Epithelial cell of esophagus (primary cell): ENCODE measurements at regions not wholly inside any gene's neighbourhood (a gene's known extent, or its start where the extent isn't known, plus 50 kb on each side); places are given as distances from the start of the nearest gene placed in this dataset.
"Not testable (repeated sequence)": the region's sequence is repeated elsewhere in the genome, so short reads cannot be mapped to it uniquely, and the experiment has no call there.

Experiments
- DNase-seq: peaks from one replicate; pipeline ENCODE4 v3.0.0; 2010; ENCODE audit warnings: low read depth
- H3K4me3 ChIP-seq: 2 replicates; pipeline ENCODE4 v1.5.1; 2011; ENCODE audit warnings: mild to moderate bottlenecking, low read length, control low read depth
- TF ChIP-seq, protein P1 (sequence below): IDR thresholded peaks from 2 replicates; pipeline ENCODE4 v1.5.1; 2011; ENCODE audit warnings: low read depth, mild to moderate bottlenecking, low read length, control low read depth, inconsistent platforms; ENCODE audit not compliant: insufficient read depth; ENCODE audit errors: missing control alignments

- DNase-seq = peak; percentile 91
- TF ChIP-seq, protein P1, sequence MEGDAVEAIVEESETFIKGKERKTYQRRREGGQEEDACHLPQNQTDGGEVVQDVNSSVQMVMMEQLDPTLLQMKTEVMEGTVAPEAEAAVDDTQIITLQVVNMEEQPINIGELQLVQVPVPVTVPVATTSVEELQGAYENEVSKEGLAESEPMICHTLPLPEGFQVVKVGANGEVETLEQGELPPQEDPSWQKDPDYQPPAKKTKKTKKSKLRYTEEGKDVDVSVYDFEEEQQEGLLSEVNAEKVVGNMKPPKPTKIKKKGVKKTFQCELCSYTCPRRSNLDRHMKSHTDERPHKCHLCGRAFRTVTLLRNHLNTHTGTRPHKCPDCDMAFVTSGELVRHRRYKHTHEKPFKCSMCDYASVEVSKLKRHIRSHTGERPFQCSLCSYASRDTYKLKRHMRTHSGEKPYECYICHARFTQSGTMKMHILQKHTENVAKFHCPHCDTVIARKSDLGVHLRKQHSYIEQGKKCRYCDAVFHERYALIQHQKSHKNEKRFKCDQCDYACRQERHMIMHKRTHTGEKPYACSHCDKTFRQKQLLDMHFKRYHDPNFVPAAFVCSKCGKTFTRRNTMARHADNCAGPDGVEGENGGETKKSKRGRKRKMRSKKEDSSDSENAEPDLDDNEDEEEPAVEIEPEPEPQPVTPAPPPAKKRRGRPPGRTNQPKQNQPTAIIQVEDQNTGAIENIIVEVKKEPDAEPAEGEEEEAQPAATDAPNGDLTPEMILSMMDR = no peak
- H3K4me3 ChIP-seq = no peak overlapping the region
Measured at GRCh38 chr7:46754140-46754720, 827.7 kb downstream of the TNS3 start.

GRCh38 chr7:46753662-46754061 lies 828.2 kb downstream of the TNS3 start:
- no peak overlapping the region for H3K4me3 ChIP-seq

DNA sequence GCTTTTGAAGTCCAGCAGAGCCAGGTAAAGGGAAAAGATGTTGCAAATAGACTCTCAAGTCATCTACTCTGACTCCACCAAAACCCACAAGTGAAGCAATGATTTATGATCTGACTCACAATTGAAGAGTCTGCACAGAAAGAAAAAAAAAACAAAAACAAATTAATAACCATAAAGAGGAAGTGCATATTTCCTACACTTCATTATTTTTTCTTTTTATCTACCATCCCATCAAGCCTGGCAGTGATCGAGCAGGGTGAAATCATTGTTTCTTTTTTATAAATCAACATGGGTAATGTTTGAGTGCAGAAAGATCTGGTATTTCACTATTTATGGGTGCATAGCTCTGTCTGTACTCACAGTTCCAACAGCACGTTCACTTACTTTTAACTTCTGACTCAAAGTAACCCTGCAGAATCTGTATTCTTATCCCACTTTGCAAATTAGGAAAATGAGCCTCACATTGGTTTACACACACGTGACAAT lies 829.0 kb downstream of the TNS3 start:
- DNase-seq = peak; percentile 86
- TF ChIP-seq, protein P1 = no peak
- no peak overlapping the region for H3K4me3 ChIP-seq

More at GRCh38 chr7:46753662-46754061, 828.2 kb downstream of the TNS3 start:
- no peak for DNase-seq
- TF ChIP-seq, protein P1 = no peak

DNA sequence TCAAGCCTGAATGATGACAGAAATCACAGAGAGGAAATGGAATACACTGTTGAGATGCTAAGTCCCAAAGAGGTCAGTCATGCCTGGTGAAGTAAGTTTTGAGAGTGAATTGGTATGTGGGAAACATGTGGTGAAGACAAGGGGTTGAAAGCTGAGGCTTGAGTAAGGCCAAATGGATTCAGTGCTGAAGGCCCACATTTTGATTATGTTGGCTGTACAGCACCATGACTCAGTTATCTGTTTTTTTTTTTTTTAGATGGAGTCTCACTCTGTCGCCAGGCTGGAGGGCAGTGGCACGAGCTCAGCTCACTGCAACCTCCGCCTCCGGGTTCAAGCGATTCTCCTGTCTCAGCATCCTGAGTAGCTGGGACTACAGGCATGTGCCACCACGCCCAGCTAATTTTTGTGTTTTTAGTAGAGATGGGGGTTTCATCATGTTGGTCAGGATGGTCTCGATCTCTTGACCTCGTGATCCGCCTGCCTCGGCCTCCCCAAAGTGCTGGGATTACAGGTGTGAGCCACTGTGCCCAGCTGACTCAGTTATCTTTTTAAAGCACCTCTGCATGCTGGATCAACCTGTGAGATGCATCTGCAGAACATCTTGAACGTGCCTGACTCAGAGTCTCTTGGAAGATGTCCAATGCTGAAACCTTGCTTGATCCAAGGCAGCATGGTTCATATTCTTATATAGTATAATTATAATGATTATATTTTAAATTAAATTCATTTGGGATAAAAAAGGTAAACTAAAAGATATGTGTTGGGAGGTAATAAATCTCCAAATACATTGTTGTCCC lies 829.8 kb downstream of the TNS3 start:
- DNase-seq = peak; percentile 88

GRCh38 chr7:46751471-46751870 lies 830.4 kb upstream of the IGFBP3 start:
- DNase-seq = no peak
- TF ChIP-seq, protein P1 = no peak
- H3K4me3 ChIP-seq = no peak overlapping the region

More for the DNA sequence above, 829.8 kb downstream of the TNS3 start:
- not testable (repeated sequence) for H3K4me3 ChIP-seq

DNA sequence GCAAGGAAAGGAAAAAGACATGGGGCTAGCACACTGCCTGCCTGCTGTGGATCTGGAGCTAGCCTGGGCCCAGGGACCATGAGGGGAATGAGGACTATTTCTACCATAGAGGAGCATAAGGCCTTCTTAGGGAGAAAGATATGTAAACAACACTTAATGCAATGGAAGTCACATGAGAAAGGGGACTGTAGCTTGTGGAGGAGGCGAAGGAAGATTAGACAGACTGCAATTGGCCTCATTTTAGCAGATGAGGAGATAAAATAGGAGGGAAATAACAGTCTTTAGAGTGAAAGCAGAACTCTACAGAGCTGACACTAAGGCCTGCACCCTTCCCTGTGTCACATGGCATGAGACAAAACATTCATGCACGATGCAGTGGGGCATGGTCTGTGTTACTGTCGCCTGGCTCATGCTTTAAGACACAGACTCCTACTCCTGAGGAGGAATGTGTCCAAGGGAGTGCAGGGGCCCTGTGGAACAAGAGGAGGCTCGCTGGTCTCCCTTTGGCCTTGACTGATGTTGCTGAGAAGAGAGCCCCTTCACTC lies 829.3 kb upstream of the IGFBP3 start:
- TF ChIP-seq, protein P1 = no peak
- H3K4me3 ChIP-seq = no peak overlapping the region
- DNase-seq = no peak

- TF ChIP-seq, protein P1 = no peak
- DNase-seq = no peak
- H3K4me3 ChIP-seq = no peak overlapping the region
Measured at GRCh38 chr7:46747869-46748576, 827.0 kb upstream of the IGFBP3 start.
